ENCODE measurements at regions not wholly inside any gene's neighbourhood (a gene's known extent, or its start where the extent isn't known, plus 50 kb on each side); places are given as distances from the start of the nearest gene placed in this dataset.
"Not testable (repeated sequence)": the region's sequence is repeated elsewhere in the genome, so short reads cannot be mapped to it uniquely, and the experiment has no call there.

DNA sequence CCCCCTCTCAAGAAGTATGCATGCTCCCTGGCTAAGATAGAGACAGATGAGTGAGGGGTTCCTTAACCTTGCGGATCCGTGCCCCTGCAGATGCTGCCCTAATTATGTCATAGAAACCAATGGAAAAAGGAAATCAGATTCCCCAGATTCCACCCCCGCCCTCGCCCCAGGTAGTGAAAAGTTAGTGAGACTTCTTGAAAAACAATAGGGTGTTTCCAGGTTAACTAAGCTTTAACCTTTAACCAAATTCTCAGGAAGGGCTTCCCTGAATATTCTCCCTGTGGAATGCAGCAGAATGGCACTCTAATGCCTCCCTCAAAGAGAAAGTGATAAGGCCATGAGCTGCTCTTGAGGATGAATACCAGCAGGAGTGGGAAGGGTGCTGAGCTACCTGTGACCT lies 116.0 kb upstream of the RANBP3L start:
- no peak for DNase-seq (ENCODE audit: extremely low read depth in 1 of 11, low read depth in 9 of 11, low spot score in 4 of 11)

DNA sequence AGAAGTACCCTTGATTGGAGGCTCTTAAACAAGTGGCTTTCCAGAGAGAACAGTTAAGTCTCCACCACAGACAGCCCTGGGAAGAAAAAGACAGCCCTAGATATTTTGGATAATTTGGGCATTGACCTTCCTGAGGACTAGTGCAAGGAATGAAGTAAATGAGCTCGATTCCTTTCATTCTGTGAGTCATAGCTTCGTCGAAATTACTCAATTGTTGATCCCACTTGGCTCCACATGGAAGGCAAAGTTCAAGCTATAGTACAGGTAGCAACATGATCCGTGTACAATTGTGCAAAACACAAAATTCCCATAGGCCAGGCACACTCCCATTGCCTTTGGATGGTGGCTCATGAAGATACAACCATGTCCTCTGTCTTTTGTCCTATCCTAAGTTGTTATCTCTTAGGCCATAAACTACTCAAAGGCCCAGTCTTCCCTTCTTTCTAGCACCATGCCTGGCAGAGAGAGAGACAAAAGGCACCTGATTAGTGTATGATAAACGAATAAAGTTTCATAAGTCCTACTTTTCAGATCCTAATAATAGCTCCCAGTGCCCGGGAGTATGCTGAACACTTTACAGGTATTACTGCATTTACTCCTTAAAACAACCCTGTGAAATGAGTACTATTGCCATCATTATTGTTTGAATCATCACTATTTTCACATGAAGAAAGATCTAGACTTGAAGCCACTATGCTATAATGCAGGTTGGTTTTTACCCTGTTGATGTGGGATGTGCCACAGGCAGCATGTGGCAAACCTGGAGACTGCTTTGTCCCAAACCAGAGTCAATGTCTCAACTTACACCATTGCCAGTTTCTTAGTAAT lies 116.7 kb upstream of the RANBP3L start:
- no peak for DNase-seq (ENCODE audit: extremely low read depth in 1 of 11, low read depth in 9 of 11, low spot score in 4 of 11)

DNA sequence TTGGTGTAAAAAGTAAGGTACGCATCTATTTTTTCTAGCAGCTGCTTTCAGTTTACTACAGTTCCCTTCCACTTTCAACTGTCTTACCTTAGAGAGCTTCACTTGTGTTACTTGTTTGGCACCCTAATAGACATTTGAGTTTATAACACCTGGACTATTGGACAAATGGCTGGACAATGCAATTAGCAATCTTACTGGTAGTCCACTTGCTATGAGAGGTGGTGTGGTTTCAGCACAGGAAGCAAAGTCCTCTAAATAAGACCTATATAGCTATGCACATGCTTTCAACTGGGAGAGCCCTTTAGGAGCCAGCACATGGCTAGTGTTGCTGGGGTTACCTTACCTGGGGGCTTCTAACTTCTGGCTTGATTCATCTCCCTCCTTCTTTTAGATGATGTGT lies 119.6 kb upstream of the RANBP3L start:
- DNase-seq (ENCODE audit: extremely low read depth in 1 of 11, low read depth in 9 of 11, low spot score in 4 of 11) = no peak

GRCh38 chr5:36422952-36423351 lies 121.2 kb upstream of the RANBP3L start:
- DNase-seq (ENCODE audit: extremely low read depth in 1 of 11, low read depth in 9 of 11, low spot score in 4 of 11) = peak in 1 of 11 donors; percentile 27

DNA sequence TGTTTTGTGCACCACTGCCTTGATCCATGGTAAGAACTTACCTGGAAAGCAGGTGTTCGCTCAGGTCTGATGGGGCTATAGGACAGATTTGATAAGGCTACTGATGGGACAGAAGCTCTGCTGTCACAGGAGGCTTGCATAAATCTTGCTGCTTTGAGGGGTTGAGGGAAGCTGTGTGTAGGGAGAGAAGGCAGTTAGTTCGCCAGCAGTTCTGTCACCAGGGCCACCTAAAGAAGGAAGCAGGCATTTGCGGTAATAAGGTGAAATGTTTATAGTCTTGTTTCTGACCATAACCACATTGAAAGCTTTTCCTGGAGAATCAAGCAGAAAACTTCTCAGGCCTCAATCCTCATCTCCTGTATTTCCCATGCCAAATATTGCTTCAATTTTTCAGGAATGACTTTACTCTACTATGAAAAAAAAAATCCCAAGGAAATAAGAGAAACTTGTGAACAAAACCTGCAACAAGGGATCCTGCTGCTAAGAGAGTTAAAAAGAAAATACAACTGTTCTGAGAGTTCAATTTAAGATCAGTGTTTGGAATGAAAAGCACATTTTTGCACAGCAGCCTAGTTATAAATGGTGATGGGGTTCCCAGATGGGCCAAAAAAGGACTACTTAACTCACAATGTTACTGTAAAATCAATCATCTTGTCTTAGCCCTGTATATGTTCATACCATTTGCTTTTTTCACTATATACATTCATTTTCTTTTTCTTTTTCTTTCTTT lies 122.0 kb upstream of the RANBP3L start:
- no peak for DNase-seq (ENCODE audit: extremely low read depth in 1 of 11, low read depth in 9 of 11, low spot score in 4 of 11)

DNA sequence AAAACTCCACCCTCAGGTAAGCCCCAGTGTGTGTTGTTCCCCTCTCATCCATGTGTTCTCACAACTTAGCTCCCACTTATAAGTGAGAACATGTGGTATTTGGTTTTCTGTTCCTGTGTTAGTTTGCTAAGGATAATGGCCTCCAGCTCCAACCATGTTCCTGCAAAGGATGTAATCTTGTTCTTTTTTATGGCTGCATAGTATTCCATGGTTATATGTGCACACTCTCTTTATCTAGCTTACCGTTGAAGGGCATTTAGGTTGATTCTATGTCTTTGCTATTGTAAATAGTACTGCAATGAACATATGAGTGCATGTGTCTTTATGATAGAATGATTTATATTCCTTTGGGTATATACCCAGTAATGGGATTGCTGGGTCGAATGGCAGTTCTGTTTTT lies 124.4 kb upstream of the RANBP3L start:
- DNase-seq (ENCODE audit: extremely low read depth in 1 of 11, low read depth in 9 of 11, low spot score in 4 of 11) = not testable (repeated sequence)

DNA sequence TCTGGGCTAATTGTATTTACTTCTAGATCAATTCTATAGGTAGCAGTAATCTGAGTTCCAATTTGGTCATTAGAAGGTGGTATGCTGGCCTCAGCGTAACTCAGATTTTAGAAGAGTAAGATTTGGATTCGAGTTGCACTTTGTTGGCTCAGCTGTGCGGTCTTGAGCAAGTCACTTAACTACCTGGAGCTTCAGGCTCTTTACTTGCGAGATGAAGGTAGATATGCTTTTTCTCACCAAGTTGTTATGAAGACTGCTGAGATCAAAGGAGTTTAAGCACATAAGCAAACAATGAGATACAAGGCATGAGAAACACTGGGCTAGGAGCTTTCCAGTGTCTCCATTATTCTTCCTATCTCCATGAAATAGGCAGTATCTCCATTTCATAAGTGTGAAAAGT lies 133.8 kb upstream of the RANBP3L start:
- DNase-seq (ENCODE audit: extremely low read depth in 1 of 11, low read depth in 9 of 11, low spot score in 4 of 11) = no peak

- no peak for DNase-seq (ENCODE audit: extremely low read depth in 1 of 11, low read depth in 9 of 11, low spot score in 4 of 11)
Measured at GRCh38 chr5:36436306-36436705, 134.6 kb upstream of the RANBP3L start.

DNA sequence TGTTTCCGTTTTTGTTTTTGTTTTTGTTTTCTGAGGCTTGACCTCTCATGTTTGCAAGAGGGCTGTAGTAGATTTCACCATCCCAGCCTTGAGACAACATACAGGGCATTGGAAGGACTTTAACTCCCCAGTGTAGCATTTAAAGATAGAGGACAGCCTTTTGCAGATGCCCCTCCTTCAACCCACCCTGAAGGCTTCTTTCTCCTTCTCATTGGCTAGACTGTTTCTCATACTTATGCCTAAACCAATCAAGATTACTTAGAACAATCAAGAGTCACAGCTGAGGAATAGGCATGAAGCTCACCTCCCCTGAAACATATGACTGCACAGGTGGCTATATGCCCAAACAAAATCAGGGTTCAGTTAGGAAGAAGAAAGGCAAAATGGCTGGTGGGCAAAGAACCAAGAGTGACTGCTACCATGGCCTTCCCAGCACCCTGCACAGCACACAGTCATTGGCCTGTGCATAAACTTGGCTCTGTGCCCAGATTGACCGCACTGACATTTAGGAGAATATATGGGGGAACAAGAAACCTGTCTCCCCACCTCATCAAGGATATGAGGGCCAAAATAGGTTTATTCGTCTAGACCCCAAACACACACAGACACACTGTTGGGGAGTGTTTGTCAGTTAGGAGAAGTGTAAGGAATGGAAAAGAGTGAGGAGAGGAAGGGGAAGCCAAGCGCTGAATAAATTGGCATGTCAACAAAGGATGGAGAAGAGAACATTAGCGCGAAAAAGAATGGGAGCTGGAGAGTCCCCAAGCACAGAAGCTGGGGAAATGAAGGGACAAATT lies 137.3 kb upstream of the RANBP3L start:
- DNase-seq (ENCODE audit: extremely low read depth in 1 of 11, low read depth in 9 of 11, low spot score in 4 of 11) = no peak

DNA sequence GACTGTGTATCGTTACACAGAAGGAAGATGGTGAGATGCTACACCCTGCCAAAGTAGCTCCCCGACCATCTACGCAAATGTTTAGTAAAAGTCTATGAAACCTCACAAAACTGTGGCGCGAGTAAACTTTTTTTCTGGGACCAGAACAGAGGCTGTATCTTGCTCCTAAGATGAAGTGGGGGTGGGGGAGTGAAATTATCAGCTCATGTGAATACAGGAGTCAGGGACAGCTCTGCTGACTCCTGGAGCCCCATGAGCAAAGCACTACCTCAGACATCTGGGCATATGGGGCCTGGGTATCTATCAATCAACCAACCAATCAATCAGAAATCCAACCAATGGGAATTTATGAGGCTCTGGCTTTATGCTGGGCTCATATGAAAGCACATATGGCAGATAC lies 138.6 kb upstream of the RANBP3L start:
- no peak for DNase-seq (ENCODE audit: extremely low read depth in 1 of 11, low read depth in 9 of 11, low spot score in 4 of 11)

DNA sequence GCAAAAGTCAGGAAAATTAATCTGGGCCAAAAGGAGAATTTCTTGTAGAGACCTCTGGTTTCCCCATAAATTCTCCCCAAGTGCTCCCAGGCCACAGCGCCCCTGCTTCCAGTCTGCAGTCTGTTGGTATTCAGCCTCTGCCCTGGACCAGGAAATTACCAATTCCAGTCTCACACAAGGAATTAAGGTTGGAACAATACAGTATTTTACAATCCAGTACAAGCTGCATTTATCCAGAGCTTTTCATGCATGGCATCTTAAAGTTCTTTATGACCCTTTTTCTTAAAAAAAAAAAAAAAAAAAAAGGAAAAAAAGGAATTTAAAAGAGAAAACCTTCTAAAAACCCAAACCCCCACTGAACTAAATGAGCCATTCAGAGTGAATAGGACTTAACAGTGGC lies 139.6 kb upstream of the RANBP3L start:
- DNase-seq (ENCODE audit: extremely low read depth in 1 of 11, low read depth in 9 of 11, low spot score in 4 of 11) = no peak

- DNase-seq (ENCODE audit: extremely low read depth in 1 of 11, low read depth in 9 of 11, low spot score in 4 of 11) = no peak
Measured at GRCh38 chr5:36442352-36442751, 140.7 kb upstream of the RANBP3L start.

GRCh38 chr5:36442796-36443195 lies 141.1 kb upstream of the RANBP3L start:
- no peak for DNase-seq (ENCODE audit: extremely low read depth in 1 of 11, low read depth in 9 of 11, low spot score in 4 of 11)

- no peak for DNase-seq (ENCODE audit: extremely low read depth in 1 of 11, low read depth in 9 of 11, low spot score in 4 of 11)
Measured at GRCh38 chr5:36443941-36444340, 142.2 kb upstream of the RANBP3L start.

DNA sequence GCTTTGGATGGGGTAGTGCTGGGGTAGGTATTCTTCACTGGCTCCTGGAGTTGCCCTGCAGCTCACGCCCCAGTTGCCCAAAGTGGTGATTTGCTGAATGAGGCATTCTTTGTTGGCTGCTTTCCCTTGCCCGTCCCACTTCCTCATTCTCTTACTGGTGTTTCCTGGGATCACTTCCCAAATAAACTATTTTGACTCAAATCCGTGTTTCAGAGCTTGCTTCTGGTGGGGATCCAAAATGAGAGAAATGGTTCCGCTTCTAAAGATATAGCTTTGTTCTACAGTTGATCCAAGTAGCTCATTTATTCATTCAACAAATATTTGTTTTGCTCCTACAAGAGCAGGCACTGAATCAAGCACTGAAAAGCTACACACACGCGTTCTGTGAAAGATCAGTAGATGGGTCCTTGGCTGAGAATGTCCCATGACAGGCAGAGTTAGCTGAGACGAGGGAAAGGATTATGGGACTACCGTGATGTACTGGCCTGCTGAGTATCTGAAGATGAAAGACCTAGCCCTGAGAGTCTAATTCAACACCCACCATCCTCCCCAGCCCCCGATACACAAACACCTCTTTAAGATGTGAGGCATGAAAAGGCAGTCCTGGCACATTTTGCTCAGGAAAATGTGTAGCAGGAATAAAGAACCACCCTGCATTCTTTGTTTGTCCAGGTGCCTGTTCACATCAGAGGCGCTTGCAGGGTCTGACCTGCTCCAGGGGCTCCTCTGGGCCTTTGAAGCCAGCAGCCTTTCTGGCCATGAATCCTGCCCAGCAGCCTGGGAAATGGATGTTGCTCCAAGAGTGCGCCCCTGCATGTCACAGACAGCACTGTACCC lies 143.1 kb upstream of the RANBP3L start:
- no peak for DNase-seq (ENCODE audit: extremely low read depth in 1 of 11, low read depth in 9 of 11, low spot score in 4 of 11)

- DNase-seq (ENCODE audit: extremely low read depth in 1 of 11, low read depth in 9 of 11, low spot score in 4 of 11) = no peak
Measured at GRCh38 chr5:36447776-36448175, 146.1 kb upstream of the RANBP3L start.

DNA sequence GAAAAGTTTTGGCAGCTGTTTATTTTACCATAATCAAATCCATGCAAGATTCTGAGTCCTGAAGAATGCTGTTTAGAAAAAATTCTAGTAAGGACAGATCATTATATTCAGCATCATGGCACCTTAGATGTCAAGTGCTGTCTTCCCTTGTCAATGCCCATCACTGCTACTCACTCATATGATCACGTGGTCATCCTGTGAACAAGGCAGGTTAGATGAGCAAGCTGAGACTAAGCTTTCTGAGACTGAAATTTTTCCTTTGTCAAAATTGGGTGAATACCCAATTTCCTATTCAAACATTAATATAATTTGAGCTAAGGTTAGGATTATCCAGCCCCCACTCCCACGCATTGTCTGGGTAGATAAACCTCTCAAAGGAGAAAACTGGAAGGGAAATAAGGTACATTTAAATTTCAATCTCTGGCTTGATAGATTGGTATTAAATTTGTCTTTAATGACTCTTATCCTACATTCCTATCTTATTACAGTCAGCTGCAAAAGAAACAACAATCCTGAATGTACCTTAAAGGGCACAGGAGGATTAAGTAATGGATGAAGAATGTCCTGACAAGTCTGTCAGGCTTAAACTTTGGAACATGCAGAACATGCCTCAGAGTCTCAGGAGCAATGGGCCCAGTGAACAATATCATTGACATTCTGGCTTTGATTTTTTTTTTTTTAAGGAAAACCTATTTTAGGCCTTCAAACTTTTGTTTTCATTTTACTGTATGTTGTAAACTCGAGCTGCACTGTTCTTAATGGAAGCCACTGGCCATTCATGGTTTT lies 148.7 kb upstream of the RANBP3L start:
- DNase-seq (ENCODE audit: extremely low read depth in 1 of 11, low read depth in 9 of 11, low spot score in 4 of 11) = no peak

DNA sequence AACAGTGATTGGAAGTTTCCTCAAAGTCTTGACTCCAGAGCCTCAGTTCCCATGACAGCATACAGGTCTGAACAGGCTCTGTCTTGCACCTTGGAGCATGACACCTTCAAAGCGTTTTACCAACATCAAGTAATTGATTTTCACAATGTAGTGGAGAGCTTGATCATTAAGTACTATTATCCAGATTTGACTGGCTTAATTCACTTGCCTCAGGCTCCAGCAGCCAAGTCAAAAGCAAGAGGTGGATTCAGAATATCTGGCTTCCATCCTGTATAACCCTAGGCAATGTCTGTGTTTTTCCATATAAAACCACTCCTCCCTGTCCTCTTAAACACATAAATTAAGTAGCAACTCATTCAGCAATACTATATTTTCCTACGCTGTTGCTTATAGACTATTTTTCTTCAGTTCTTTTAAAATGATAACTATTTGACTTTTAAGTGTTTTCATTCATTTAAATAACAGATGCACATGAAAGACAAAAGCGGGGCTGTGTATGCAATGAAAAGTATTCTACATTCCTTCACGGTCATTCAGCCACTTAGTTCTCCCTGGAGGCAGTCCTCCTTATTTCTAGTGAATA lies 150.8 kb upstream of the RANBP3L start:
- peak in 3 of 11 donors; percentile 13 to 43 (median 35) for DNase-seq (ENCODE audit: extremely low read depth in 1 of 11, low read depth in 9 of 11, low spot score in 4 of 11)
